Suprapubic skin (tissue), 4 donors: ENCODE measurements at regions not wholly inside any gene's neighbourhood (a gene's known extent, or its start where the extent isn't known, plus 50 kb on each side); places are given as distances from the start of the nearest gene placed in this dataset.

ENCODE experiments used
- DNase-seq, 2 donors: peaks; one replicate each; pipeline ENCODE4 v3.0.0-alpha.2; 2019; ENCODE audit warnings: low spot score in 2 of 2
- H3K27ac ChIP-seq: fragments of 200-600 bp; sonication (generic); one replicate; pipeline ENCODE4 v1.5.1; 2019
- H3K27me3 ChIP-seq: fragments of 200-600 bp; sonication (generic); one replicate; pipeline ENCODE4 v1.5.1; 2019
- H3K36me3 ChIP-seq: fragments of 200-600 bp; sonication (generic); one replicate; pipeline ENCODE4 v1.5.1; 2019
- H3K4me1 ChIP-seq: fragments of 200-600 bp; sonication (generic); one replicate; pipeline ENCODE4 v1.5.1; 2019
- H3K4me3 ChIP-seq: fragments of 200-600 bp; sonication (generic); one replicate; pipeline ENCODE4 v1.5.1; 2019; ENCODE audit warnings: mild to moderate bottlenecking
- H3K9me3 ChIP-seq: fragments of 200-600 bp; sonication (generic); one replicate; pipeline ENCODE4 v1.5.1; 2019
- CTCF ChIP-seq, 2 donors: fragments of 200-600 bp in 1 of 2; fragments of 450-650 bp in 1 of 2; sonication (generic) in 1 of 2; IDR thresholded peaks; one replicate each; pipeline ENCODE4 v1.5.1; 2016 to 2019; ENCODE audit warnings: antibody characterized with exemption in 2 of 2, mild to moderate bottlenecking in 1 of 2, moderate library complexity in 1 of 2
- EP300 ChIP-seq: sonication (generic); formaldehyde crosslinking; IDR thresholded peaks from one replicate; pipeline ENCODE4 v1.6.1; 2017; ENCODE audit warnings: antibody characterized with exemption
- POLR2A ChIP-seq, 2 donors: fragments of 450-650 bp; IDR thresholded peaks; one replicate each; pipeline ENCODE4 v1.6.1; 2017; ENCODE audit warnings: antibody characterized with exemption in 2 of 2, mild to moderate bottlenecking in 2 of 2, moderate library complexity in 2 of 2
- POLR2AphosphoS5 ChIP-seq, 3 donors: sonication (generic); formaldehyde crosslinking; IDR thresholded peaks; one replicate each; pipeline ENCODE4 v1.6.1; 2017; ENCODE audit warnings: antibody characterized with exemption in 3 of 3
- WGBS: methylation state at CpG from one replicate; pipeline ENCODE4 v1.1.5; 2018; 5-methylcytosine and 5-hydroxymethylcytosine counted together

- no peaks in the 10 kb centered on the region for H3K4me1 ChIP-seq
- no peak overlapping the region for H3K4me3 ChIP-seq
- 75% methylated on average over 15 of the region's 20 CpGs for whole genome bisulfite sequencing
- H3K36me3 ChIP-seq = no peaks in the 10 kb centered on the region
- H3K27ac ChIP-seq = no peak overlapping the region
- TF ChIP-seq POLR2AphosphoS5 (IDR thresholded peaks at IDR 0.05) (no peak), POLR2A (IDR thresholded peaks at IDR 0.05) (no peak), CTCF (IDR thresholded peaks at IDR 0.05) (no peak), EP300 (no peak)
- no peaks in the 10 kb centered on the region for H3K9me3 ChIP-seq
- peaks cover 43% of the 10 kb centered on the region for H3K27me3 ChIP-seq
- no peak for DNase-seq
Measured at GRCh38 chr9:135328485-135329417, 150.8 kb upstream of the PPP1R26 start.

- no peak for TF ChIP-seq POLR2AphosphoS5 (IDR thresholded peaks at IDR 0.05)
- TF ChIP-seq EP300 = no peak
- no peak for TF ChIP-seq CTCF (IDR thresholded peaks at IDR 0.05)
- no peak for TF ChIP-seq POLR2A (IDR thresholded peaks at IDR 0.05)
- H3K9me3 ChIP-seq = no peaks in the 10 kb centered on the region
- peak in 1 of 2 donors; percentile 71 for DNase-seq
- 49% methylated on average over 18 of the region's 21 CpGs for WGBS
- H3K4me3 ChIP-seq = no peak overlapping the region
- H3K36me3 ChIP-seq = no peaks in the 10 kb centered on the region
- peaks cover 43% of the 10 kb centered on the region for H3K27me3 ChIP-seq
- no peak overlapping the region for H3K27ac ChIP-seq
- no peaks in the 10 kb centered on the region for H3K4me1 ChIP-seq
Measured at GRCh38 chr9:135329571-135330306, 149.8 kb upstream of the PPP1R26 start.

- Histone ChIP-seq H3K9me3 (no peaks in the 10 kb centered on the region), H3K4me1 (no peaks in the 10 kb centered on the region), H3K27me3 (peaks cover 47% of the 10 kb centered on the region), H3K27ac (no peak overlapping the region), H3K36me3 (no peaks in the 10 kb centered on the region), H3K4me3 (no peak overlapping the region)
- WGBS = 83% methylated on average over 2 of the region's 6 CpGs
- TF ChIP-seq CTCF (IDR thresholded peaks at IDR 0.05) (no peak), EP300 (no peak), POLR2AphosphoS5 (IDR thresholded peaks at IDR 0.05) (no peak), POLR2A (IDR thresholded peaks at IDR 0.05) (no peak)
- DNase-seq = no peak
Measured at GRCh38 chr9:135330307-135330631, 149.3 kb upstream of the PPP1R26 start.

GRCh38 chr9:135330685-135331590 is 148.6 kb upstream of the PPP1R26 start:
- 77% methylated on average over 14 of the region's 14 CpGs for WGBS
- no peak for DNase-seq

More at GRCh38 chr9:135330685-135331590, 148.6 kb upstream of the PPP1R26 start:
- Histone ChIP-seq H3K4me3 (no peak overlapping the region), H3K27me3 (peaks cover 54% of the 10 kb centered on the region), H3K27ac (no peak overlapping the region), H3K4me1 (no peaks in the 10 kb centered on the region), H3K9me3 (no peaks in the 10 kb centered on the region), H3K36me3 (no peaks in the 10 kb centered on the region)
- TF ChIP-seq POLR2AphosphoS5 (IDR thresholded peaks at IDR 0.05) (no peak), CTCF (IDR thresholded peaks at IDR 0.05) (no peak), POLR2A (IDR thresholded peaks at IDR 0.05) (no peak), EP300 (no peak)
